ENCODE measurements at regions not wholly inside any gene's neighbourhood (a gene's known extent, or its start where the extent isn't known, plus 50 kb on each side); places are given as distances from the start of the nearest gene placed in this dataset.

DNA sequence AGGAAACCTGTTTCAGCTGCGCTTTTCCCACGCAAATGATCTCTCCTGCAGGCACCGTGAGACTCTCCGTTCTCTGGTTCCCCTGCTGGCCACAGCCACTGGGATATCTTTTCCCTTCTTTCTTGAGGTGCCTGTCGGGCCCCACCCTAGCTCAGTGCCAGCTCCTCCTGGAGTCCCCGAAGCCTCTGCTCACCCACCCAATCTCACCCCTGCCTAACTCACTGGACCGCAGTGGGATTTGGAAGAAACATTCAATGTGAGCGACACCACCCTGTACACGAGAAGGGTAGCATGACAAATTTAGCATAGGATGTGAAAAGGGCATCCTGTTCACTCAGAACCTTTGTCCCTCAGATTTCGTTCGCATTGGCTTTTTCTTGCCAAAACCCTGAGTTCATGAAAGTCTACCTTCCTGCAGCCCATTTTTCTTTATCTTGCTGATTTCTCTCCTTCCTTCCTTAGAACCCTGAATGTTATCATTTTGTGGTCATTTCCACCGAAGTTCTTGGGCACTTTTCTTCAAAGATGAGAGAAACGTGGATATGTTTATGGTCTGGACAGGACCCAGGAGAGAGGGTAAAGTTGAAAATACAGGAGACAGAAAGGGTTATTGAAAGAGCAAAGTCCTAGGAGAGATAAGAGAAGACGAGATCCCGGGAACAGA, 63.6 kb upstream of the ELK3 start:
- H3K4me1 ChIP-seq (ENCODE audit: control insufficient read depth in 1 of 2, insufficient read depth in 2 of 2, low read depth in 1 of 2, low read length in 1 of 2), result peaks cover 0 to under 1% of the 10 kb centered on the region in 2 experiments; a peak in 1 of 4 replicates
- ChIA-PET POLR2A (no interaction called here), CTCF (no interaction called here)
- H3K27ac ChIP-seq (ENCODE audit: low read depth in 2 of 2, low read length in 1 of 2), result no peak overlapping the region
- H3K9me2 ChIP-seq, result no peaks in the 10 kb centered on the region
- no peaks in the 10 kb centered on the region for H3F3A ChIP-seq (replicated peaks; ENCODE audit: insufficient read depth)
- TF ChIP-seq RAD21 (IDR thresholded peaks at IDR 0.05; ENCODE audit: low read length) (no peak), PBX3 (IDR thresholded peaks at IDR 0.05) (no peak), SMC3 (IDR thresholded peaks at IDR 0.05; ENCODE audit: low read depth, low read length) (no peak), SIN3A (IDR thresholded peaks at IDR 0.05; ENCODE audit: borderline replicate concordance, low read depth, low read length) (no peak), RFX5 (IDR thresholded peaks at IDR 0.05; ENCODE audit: low read length) (no peak), MXI1 (IDR thresholded peaks at IDR 0.05; ENCODE audit: low read depth, low read length) (no peak), FOXM1 (IDR thresholded peaks at IDR 0.05; ENCODE audit: low read depth) (no peak), EP300 (IDR thresholded peaks at IDR 0.05; ENCODE audit: borderline replicate concordance in 1 of 2, low read depth in 1 of 2, low read length in 1 of 2) (no peak)
- TF ChIP-seq, protein P1, sequence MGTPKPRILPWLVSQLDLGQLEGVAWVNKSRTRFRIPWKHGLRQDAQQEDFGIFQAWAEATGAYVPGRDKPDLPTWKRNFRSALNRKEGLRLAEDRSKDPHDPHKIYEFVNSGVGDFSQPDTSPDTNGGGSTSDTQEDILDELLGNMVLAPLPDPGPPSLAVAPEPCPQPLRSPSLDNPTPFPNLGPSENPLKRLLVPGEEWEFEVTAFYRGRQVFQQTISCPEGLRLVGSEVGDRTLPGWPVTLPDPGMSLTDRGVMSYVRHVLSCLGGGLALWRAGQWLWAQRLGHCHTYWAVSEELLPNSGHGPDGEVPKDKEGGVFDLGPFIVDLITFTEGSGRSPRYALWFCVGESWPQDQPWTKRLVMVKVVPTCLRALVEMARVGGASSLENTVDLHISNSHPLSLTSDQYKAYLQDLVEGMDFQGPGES (IDR thresholded peaks at IDR 0.05; ENCODE audit: low read depth, low read length), result no peak
- TF ChIP-seq, protein P2, sequence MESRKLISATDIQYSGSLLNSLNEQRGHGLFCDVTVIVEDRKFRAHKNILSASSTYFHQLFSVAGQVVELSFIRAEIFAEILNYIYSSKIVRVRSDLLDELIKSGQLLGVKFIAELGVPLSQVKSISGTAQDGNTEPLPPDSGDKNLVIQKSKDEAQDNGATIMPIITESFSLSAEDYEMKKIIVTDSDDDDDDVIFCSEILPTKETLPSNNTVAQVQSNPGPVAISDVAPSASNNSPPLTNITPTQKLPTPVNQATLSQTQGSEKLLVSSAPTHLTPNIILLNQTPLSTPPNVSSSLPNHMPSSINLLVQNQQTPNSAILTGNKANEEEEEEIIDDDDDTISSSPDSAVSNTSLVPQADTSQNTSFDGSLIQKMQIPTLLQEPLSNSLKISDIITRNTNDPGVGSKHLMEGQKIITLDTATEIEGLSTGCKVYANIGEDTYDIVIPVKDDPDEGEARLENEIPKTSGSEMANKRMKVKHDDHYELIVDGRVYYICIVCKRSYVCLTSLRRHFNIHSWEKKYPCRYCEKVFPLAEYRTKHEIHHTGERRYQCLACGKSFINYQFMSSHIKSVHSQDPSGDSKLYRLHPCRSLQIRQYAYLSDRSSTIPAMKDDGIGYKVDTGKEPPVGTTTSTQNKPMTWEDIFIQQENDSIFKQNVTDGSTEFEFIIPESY (IDR thresholded peaks at IDR 0.05; ENCODE audit: borderline replicate concordance, low read depth), result no peak
- no peaks in the 10 kb centered on the region for H3K9me3 ChIP-seq
- H3K27me3 ChIP-seq (ENCODE audit: insufficient read depth), result no peaks in the 10 kb centered on the region
- WGBS (ENCODE audit: low lambda C conversion rate), result 65% methylated on average over 15 of the region's 15 CpGs
- no peak overlapping the region for H3K4me3 ChIP-seq (ENCODE audit: low read depth in 2 of 2, low read length in 1 of 2)
- no peak overlapping the region for H3K4me2 ChIP-seq
- no peaks in the 10 kb centered on the region for H4K20me1 ChIP-seq (ENCODE audit: insufficient read depth)
- H3K9ac ChIP-seq, result no peak overlapping the region
- H2AFZ ChIP-seq (ENCODE audit: low read depth), result no peak overlapping the region
- H3K36me3 ChIP-seq (replicated peaks in 1 of 2; ENCODE audit: control insufficient read depth in 1 of 2, insufficient read depth in 2 of 2, low read length in 1 of 2), result no peaks in the 10 kb centered on the region
- no peaks in the 10 kb centered on the region for H3K79me2 ChIP-seq (ENCODE audit: insufficient read depth)
- DNase-seq, result no peak

DNA sequence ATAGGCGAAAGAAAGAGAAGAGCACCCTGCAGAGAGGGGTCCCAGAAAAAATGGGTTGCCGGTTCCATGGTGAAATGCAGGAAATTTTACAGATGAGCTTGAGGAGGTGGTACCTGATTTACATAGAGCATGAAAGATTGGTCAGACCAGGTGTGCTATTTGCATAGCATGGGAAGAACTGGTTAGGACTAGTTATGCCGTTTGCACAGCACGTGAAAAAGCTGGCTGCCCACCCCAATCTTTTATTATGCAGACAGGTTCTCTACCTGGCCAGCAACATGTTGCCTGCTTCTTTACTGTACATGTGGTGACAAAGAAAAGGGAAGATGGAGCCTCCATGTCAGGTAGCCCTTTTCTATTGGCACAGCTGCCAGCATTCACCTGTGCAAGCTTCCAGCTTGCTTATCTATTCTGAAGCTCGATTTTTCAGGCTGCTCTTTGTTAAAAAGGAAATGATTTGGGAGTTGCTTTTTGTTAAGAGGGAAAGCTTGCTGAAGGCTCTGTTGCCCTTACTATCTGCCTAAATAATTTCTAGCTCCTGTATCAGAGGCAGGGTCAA, 62.9 kb upstream of the ELK3 start:
- TF ChIP-seq, protein P1 (IDR thresholded peaks at IDR 0.05; ENCODE audit: low read depth, low read length), result no peak
- no peak for TF ChIP-seq TEAD4 (IDR thresholded peaks at IDR 0.05; ENCODE audit: borderline replicate concordance, insufficient read depth)
- no peak for TF ChIP-seq GATA2 (CRISPR knock-in tag; IDR thresholded peaks at IDR 0.05)
- TF ChIP-seq RCOR1 (IDR thresholded peaks at IDR 0.05; ENCODE audit: low read length), result no peak
- Histone ChIP-seq H3K27me3 (ENCODE audit: insufficient read depth) (no peaks in the 10 kb centered on the region), H3K4me2 (no peak overlapping the region), H3F3A (replicated peaks; ENCODE audit: insufficient read depth) (no peaks in the 10 kb centered on the region), H3K9ac (no peak overlapping the region), H3K36me3 (replicated peaks in 1 of 2; ENCODE audit: control insufficient read depth in 1 of 2, insufficient read depth in 2 of 2, low read length in 1 of 2) (no peaks in the 10 kb centered on the region), H4K20me1 (ENCODE audit: insufficient read depth) (no peaks in the 10 kb centered on the region), H3K79me2 (ENCODE audit: insufficient read depth) (no peaks in the 10 kb centered on the region), H3K9me3 (no peaks in the 10 kb centered on the region), H3K4me3 (ENCODE audit: low read depth in 2 of 2, low read length in 1 of 2) (no peak overlapping the region), H3K4me1 (ENCODE audit: control insufficient read depth in 1 of 2, insufficient read depth in 2 of 2, low read depth in 1 of 2, low read length in 1 of 2) (peaks cover 0 to 6% of the 10 kb centered on the region in 2 experiments; a peak in 2 of 4 replicates), H3K9me2 (no peaks in the 10 kb centered on the region), H3K27ac (ENCODE audit: low read depth in 2 of 2, low read length in 1 of 2) (no peak overlapping the region), H2AFZ (ENCODE audit: low read depth) (no peak overlapping the region)
- CTCF ChIA-PET, result interaction anchor here (2.4 kb wide), 1 partner anchor 10 kb away, joined by 8 read pairs; no protein-coding TSS in a partner anchor
- WGBS (ENCODE audit: low lambda C conversion rate), result 69% methylated on average over 5 of the region's 5 CpGs
- DNase-seq, result no peak
- POLR2A ChIA-PET, result no interaction called here
